ENCODE measurements at regions not wholly inside any gene's neighbourhood (a gene's known extent, or its start where the extent isn't known, plus 50 kb on each side); places are given as distances from the start of the nearest gene placed in this dataset.

- Histone ChIP-seq H3K9ac (ENCODE audit: low read length) (no peak overlapping the region), H3K9me3 (ENCODE audit: control insufficient read depth, low read length) (peaks cover 6% of the 10 kb centered on the region)
- no peak for DNase-seq (ENCODE audit: low read depth)
Measured at GRCh38 chr9:117521293-117521692, 106.4 kb upstream of the ASTN2 start.

DNA sequence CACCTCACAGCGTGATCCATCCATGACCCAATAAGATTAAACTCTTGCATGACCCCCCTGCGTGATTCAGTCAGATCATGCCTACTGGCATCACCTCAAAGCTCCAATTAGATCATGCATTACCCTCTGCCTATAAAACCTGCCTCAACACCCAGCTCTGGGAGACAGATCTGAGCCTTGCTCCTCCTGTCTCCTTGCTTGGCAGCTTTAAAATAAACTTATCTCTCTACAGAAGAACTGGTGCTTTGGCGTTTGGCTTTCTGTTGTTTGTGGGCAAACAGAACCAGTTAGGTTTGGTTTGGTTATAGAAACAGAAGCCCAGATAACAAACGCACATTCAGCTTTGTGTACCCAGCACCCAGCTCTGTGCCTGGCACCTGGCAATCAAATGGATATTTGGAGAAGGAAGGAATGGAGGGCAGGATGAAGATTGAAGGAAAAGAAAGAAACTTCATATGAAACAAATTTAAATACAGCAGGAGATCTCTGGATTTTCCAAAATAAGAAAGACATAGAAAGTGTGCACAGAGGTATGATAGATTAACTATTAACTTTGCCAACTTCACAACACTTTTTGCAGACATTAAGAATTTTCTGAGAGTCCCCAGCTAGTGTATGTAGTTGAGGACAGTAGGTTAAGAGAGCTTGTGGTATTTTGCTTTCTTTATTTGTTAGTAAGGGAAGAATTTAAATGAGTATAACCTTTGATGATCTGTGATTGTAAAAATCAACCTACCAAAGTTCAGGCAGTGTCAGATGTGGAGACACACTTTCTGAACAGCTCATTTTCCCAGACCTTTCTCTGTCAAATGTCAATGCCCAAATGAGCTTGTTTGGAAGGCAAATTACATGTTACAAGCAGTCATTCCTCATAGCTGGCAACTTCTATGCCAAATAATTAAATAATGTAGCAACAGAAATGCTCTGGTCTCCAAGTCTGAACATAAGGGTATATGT lies 102.1 kb upstream of the ASTN2 start:
- H3K36me3 ChIP-seq (ENCODE audit: control insufficient read depth, insufficient read depth, low read length, severe bottlenecking), result no peaks in the 10 kb centered on the region
- H3K4me3 ChIP-seq (ENCODE audit: low read length), result no peak overlapping the region
- no peaks in the 10 kb centered on the region for H3K9me3 ChIP-seq (ENCODE audit: control insufficient read depth, low read length)
- H3K4me1 ChIP-seq (ENCODE audit: control insufficient read depth, insufficient read depth, low read length), result no peaks in the 10 kb centered on the region
- no peaks in the 10 kb centered on the region for H3K27me3 ChIP-seq (replicated peaks; ENCODE audit: control insufficient read depth, insufficient read depth, low read length)
- H3K9ac ChIP-seq (ENCODE audit: low read length), result no peak overlapping the region
- no peak for DNase-seq (ENCODE audit: low read depth)

More at GRCh38 chr9:117521293-117521692, 106.4 kb upstream of the ASTN2 start:
- H3K4me3 ChIP-seq (ENCODE audit: low read length), result no peak overlapping the region
- no peaks in the 10 kb centered on the region for H3K36me3 ChIP-seq (ENCODE audit: control insufficient read depth, insufficient read depth, low read length, severe bottlenecking)
- H3K4me1 ChIP-seq (ENCODE audit: control insufficient read depth, insufficient read depth, low read length), result no peaks in the 10 kb centered on the region
- no peaks in the 10 kb centered on the region for H3K27me3 ChIP-seq (replicated peaks; ENCODE audit: control insufficient read depth, insufficient read depth, low read length)

- no peaks in the 10 kb centered on the region for H3K9me3 ChIP-seq (ENCODE audit: control insufficient read depth, low read length)
- no peaks in the 10 kb centered on the region for H3K27me3 ChIP-seq (replicated peaks; ENCODE audit: control insufficient read depth, insufficient read depth, low read length)
- no peak for DNase-seq (ENCODE audit: low read depth)
Measured at GRCh38 chr9:117511852-117512481, 97.1 kb upstream of the ASTN2 start.

DNA sequence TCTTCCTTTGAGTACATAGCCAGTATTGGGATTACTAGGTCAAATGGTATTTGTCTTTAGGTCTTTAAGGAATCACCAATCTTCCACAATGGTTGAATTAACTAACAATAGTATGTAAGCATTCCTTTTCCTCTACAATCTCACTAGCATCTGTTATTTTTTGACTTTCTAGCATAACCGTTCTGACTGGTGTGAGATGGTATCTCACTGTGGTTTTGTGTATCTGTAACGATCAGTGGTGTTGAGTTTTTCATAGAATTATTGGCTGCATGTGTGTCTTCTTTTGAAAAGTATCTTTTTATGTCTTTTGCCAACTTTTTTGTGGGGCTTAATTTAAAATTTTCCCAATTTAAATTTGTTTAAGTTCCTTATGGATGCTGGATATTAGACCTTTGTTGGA lies 81.5 kb upstream of the ASTN2 start:
- Histone ChIP-seq H3K36me3 (ENCODE audit: control insufficient read depth, insufficient read depth, low read length, severe bottlenecking) (no peaks in the 10 kb centered on the region), H3K4me3 (ENCODE audit: low read length) (no peak overlapping the region), H3K27me3 (replicated peaks; ENCODE audit: control insufficient read depth, insufficient read depth, low read length) (no peaks in the 10 kb centered on the region), H3K9ac (ENCODE audit: low read length) (no peak overlapping the region), H3K9me3 (ENCODE audit: control insufficient read depth, low read length) (peaks cover 4% of the 10 kb centered on the region), H3K4me1 (ENCODE audit: control insufficient read depth, insufficient read depth, low read length) (no peaks in the 10 kb centered on the region)
- DNase-seq (ENCODE audit: low read depth), result no peak

More at GRCh38 chr9:117511852-117512481, 97.1 kb upstream of the ASTN2 start:
- H3K9ac ChIP-seq (ENCODE audit: low read length), result no peak overlapping the region
- H3K4me1 ChIP-seq (ENCODE audit: control insufficient read depth, insufficient read depth, low read length), result no peaks in the 10 kb centered on the region
- no peak overlapping the region for H3K4me3 ChIP-seq (ENCODE audit: low read length)
- no peaks in the 10 kb centered on the region for H3K36me3 ChIP-seq (ENCODE audit: control insufficient read depth, insufficient read depth, low read length, severe bottlenecking)

DNA sequence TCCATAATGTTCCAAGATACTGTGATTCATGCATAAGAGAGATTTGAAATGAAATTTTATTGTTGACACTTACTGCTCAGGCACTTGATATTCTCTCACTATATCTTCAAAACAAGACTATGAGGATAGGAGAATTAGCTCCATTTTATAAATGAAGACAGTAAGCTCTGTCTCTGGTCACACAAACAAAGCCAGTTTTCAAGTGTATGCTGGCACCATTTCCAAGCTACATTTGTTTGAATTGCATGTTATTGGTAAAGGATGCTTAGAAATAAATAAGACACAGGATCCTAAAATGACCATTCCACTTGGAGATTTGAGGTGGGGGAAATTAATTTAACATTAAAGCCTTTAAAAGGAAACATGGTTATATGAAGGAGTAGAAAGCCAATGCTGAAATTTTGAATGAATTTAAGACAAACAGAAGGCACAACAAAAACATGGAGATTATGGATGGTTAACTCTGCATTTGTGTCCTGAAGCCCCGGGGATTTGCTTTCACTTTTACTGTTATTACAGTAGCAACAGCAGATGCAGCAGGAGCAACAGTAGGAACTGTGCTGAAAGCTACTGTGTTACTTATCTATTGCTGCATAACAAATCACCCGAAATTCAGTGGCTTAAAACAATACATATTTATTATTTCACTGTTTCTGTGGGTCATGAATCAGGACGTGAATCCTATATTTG lies 79.7 kb upstream of the ASTN2 start:
- Histone ChIP-seq H3K27me3 (replicated peaks; ENCODE audit: control insufficient read depth, insufficient read depth, low read length) (peaks cover under 1% of the 10 kb centered on the region), H3K9ac (ENCODE audit: low read length) (no peak overlapping the region), H3K4me1 (ENCODE audit: control insufficient read depth, insufficient read depth, low read length) (no peaks in the 10 kb centered on the region), H3K36me3 (ENCODE audit: control insufficient read depth, insufficient read depth, low read length, severe bottlenecking) (no peaks in the 10 kb centered on the region), H3K9me3 (ENCODE audit: control insufficient read depth, low read length) (peaks cover 4% of the 10 kb centered on the region), H3K4me3 (ENCODE audit: low read length) (no peak overlapping the region)
- DNase-seq (ENCODE audit: low read depth), result peak; percentile 1

DNA sequence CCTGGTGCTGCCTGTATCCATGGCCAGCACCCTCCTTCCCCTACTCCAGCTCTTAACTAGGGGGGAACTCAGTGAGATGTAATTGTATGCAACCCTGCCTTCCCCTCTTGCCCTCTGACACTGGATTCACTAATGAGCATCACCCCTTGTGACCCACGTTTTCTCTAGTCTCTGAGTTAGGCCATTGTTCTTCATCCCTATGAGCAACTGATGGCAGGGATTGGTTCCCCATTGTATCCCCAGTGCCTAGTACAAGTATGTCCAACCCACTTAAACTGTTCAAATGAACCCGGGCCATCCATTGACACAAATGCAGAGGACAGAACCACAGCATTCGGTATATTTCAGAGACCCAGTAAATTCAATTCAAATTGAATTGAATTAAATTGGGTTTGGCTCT lies 77.6 kb upstream of the ASTN2 start:
- Histone ChIP-seq H3K9ac (ENCODE audit: low read length) (no peak overlapping the region), H3K4me3 (ENCODE audit: low read length) (no peak overlapping the region), H3K4me1 (ENCODE audit: control insufficient read depth, insufficient read depth, low read length) (no peaks in the 10 kb centered on the region), H3K9me3 (ENCODE audit: control insufficient read depth, low read length) (no peaks in the 10 kb centered on the region), H3K27me3 (replicated peaks; ENCODE audit: control insufficient read depth, insufficient read depth, low read length) (peaks cover 2% of the 10 kb centered on the region), H3K36me3 (ENCODE audit: control insufficient read depth, insufficient read depth, low read length, severe bottlenecking) (no peaks in the 10 kb centered on the region)
- DNase-seq (ENCODE audit: low read depth), result no peak

DNA sequence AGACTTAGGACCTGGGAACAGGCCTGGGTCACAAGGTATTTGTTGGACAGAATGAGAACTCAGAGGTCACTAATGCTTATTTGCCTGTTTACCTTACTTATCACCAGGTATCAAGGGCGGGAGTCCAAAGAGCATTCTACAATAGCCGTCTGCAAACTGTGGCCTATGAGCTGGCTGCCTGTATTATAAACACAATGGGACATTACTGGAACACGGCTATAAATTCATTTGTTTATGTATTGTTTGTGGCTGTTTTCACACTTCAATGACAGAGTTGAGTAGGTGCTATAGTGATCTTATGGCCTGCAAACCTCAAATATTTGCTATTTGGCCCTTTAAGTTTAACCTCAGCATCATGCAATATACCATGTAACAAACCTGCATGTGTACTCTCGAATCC lies 76.6 kb upstream of the ASTN2 start:
- no peaks in the 10 kb centered on the region for H3K36me3 ChIP-seq (ENCODE audit: control insufficient read depth, insufficient read depth, low read length, severe bottlenecking)
- DNase-seq (ENCODE audit: low read depth), result no peak
- no peak overlapping the region for H3K4me3 ChIP-seq (ENCODE audit: low read length)
- H3K9me3 ChIP-seq (ENCODE audit: control insufficient read depth, low read length), result no peaks in the 10 kb centered on the region
- no peaks in the 10 kb centered on the region for H3K4me1 ChIP-seq (ENCODE audit: control insufficient read depth, insufficient read depth, low read length)
- H3K9ac ChIP-seq (ENCODE audit: low read length), result no peak overlapping the region
- H3K27me3 ChIP-seq (replicated peaks; ENCODE audit: control insufficient read depth, insufficient read depth, low read length), result peaks cover 2% of the 10 kb centered on the region

DNA sequence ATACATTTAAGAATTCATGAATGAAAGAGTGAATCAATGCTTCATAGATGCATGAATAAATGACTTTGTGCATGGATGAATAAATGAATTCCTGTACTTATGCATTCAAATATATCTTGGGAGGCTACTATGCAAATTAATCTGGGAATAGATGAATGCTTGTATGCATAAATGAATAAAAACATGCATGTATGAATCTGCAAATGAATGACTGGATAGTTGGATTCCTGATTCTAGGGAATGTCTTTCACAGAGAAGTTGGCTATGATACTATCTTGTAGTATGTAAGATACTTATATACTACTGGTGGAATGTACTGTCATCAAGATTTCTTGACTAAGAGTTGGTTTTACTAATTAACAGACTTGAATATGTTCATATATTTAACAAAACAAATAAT lies 75.3 kb upstream of the ASTN2 start:
- Histone ChIP-seq H3K4me3 (ENCODE audit: low read length) (no peak overlapping the region), H3K27me3 (replicated peaks; ENCODE audit: control insufficient read depth, insufficient read depth, low read length) (peaks cover 2% of the 10 kb centered on the region), H3K9me3 (ENCODE audit: control insufficient read depth, low read length) (no peaks in the 10 kb centered on the region), H3K36me3 (ENCODE audit: control insufficient read depth, insufficient read depth, low read length, severe bottlenecking) (no peaks in the 10 kb centered on the region), H3K9ac (ENCODE audit: low read length) (no peak overlapping the region), H3K4me1 (ENCODE audit: control insufficient read depth, insufficient read depth, low read length) (peaks cover 1% of the 10 kb centered on the region)
- DNase-seq (ENCODE audit: low read depth), result no peak

DNA sequence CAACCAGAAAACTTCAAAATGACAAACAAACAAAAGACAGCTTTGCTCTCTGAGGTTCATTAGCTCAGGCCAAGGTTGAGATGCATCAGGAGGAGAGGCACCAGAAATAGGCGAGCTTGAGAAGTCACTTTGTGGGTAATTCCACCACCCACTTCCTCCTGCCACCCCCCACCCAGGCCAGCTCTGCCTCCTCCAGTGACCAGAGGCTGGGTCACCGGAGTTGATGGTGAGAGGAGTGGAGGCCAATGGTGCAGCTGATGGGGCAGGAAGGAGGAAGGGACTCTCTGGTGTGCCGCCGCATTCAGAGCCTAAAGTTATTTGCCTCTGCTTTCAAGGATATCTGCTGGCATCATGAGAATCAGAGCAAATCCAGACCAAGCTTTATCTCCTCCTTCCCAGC lies 73.8 kb upstream of the ASTN2 start:
- H3K9me3 ChIP-seq (ENCODE audit: control insufficient read depth, low read length), result no peaks in the 10 kb centered on the region
- no peak for DNase-seq (ENCODE audit: low read depth)
- H3K4me3 ChIP-seq (ENCODE audit: low read length), result no peak overlapping the region

DNA sequence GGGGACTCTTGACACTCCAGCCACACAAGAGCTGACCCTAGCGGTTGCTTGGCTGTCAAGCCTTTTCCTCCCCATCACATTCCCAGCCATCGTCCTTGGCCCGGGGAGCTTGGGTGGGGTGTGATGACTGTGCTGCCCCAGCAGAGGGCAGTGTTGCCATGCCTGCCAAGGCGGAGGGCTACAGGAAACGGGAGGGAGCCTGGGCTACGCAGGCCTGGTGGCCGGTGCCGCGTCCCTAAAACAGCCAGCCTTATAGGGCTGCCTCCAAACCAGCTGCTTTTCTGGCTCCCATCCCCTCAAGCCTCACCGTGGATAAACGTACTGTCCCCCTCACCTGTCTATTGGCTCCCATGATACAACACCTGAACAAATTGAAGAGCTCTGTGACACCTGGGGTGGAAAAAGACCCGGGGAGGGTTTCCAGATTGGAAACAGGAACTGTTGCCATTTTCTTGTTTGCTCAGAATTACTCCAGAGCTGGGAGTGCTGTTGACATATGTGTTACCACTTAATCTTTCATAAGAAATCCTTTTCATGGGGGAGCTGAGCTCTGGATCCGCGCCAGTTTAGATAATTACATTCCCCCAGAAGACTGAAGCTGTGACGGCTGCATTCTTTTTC lies 72.8 kb upstream of the ASTN2 start:
- Histone ChIP-seq H3K9ac (ENCODE audit: low read length) (peak overlapping the region; percentile 17), H3K4me3 (ENCODE audit: low read length) (no peak overlapping the region), H3K9me3 (ENCODE audit: control insufficient read depth, low read length) (no peaks in the 10 kb centered on the region), H3K4me1 (ENCODE audit: control insufficient read depth, insufficient read depth, low read length) (peaks cover 12% of the 10 kb centered on the region), H3K36me3 (ENCODE audit: control insufficient read depth, insufficient read depth, low read length, severe bottlenecking) (no peaks in the 10 kb centered on the region), H3K27me3 (replicated peaks; ENCODE audit: control insufficient read depth, insufficient read depth, low read length) (peaks cover 7% of the 10 kb centered on the region)
- peak; percentile 9 for DNase-seq (ENCODE audit: low read depth)

More for the DNA sequence above, 73.8 kb upstream of the ASTN2 start:
- H3K36me3 ChIP-seq (ENCODE audit: control insufficient read depth, insufficient read depth, low read length, severe bottlenecking), result no peaks in the 10 kb centered on the region
- peaks cover 6% of the 10 kb centered on the region for H3K4me1 ChIP-seq (ENCODE audit: control insufficient read depth, insufficient read depth, low read length)
- H3K27me3 ChIP-seq (replicated peaks; ENCODE audit: control insufficient read depth, insufficient read depth, low read length), result peaks cover 2% of the 10 kb centered on the region
- no peak overlapping the region for H3K9ac ChIP-seq (ENCODE audit: low read length)

GRCh38 chr9:117486426-117486825 lies 71.6 kb upstream of the ASTN2 start:
- Histone ChIP-seq H3K9ac (ENCODE audit: low read length) (no peak overlapping the region), H3K36me3 (ENCODE audit: control insufficient read depth, insufficient read depth, low read length, severe bottlenecking) (no peaks in the 10 kb centered on the region), H3K4me1 (ENCODE audit: control insufficient read depth, insufficient read depth, low read length) (peaks cover 12% of the 10 kb centered on the region), H3K9me3 (ENCODE audit: control insufficient read depth, low read length) (no peaks in the 10 kb centered on the region), H3K27me3 (replicated peaks; ENCODE audit: control insufficient read depth, insufficient read depth, low read length) (peaks cover 7% of the 10 kb centered on the region), H3K4me3 (ENCODE audit: low read length) (no peak overlapping the region)
- no peak for DNase-seq (ENCODE audit: low read depth)
